Fibroblast of mammary gland (primary cell): ENCODE measurements at regions not wholly inside any gene's neighbourhood (a gene's known extent, or its start where the extent isn't known, plus 50 kb on each side); places are given as distances from the start of the nearest gene placed in this dataset.
"Not testable (repeated sequence)": the region's sequence is repeated elsewhere in the genome, so short reads cannot be mapped to it uniquely, and the experiment has no call there.

ENCODE experiments used
- DNase-seq: peaks from one replicate; pipeline ENCODE4 v3.0.0-alpha.2; 2010; ENCODE audit warnings: low read depth
- H3K4me3 ChIP-seq: 2 replicates; pipeline ENCODE4 v1.5.1; 2011; ENCODE audit warnings: low read depth, mild to moderate bottlenecking, low read length, moderate library complexity; ENCODE audit not compliant: control insufficient read depth
- CTCF ChIP-seq: conservative IDR thresholded peaks from 2 replicates; pipeline ENCODE4 v1.5.1; 2011; ENCODE audit warnings: low read depth, low read length, inconsistent platforms; ENCODE audit not compliant: control insufficient read depth, insufficient read depth

GRCh38 chr6:112939563-112939962 lies 592.4 kb downstream of the RFPL4B start:
- no peak overlapping the region for H3K4me3 ChIP-seq
- no peak for DNase-seq
- no peak for TF ChIP-seq CTCF

GRCh38 chr6:112941613-112942012 lies 594.5 kb downstream of the RFPL4B start:
- DNase-seq: no peak
- TF ChIP-seq CTCF: no peak
- H3K4me3 ChIP-seq: no peak overlapping the region

GRCh38 chr6:112946051-112946450 lies 598.9 kb downstream of the RFPL4B start:
- no peak for TF ChIP-seq CTCF
- DNase-seq: peak; percentile 69
- no peak overlapping the region for H3K4me3 ChIP-seq

- no peak for TF ChIP-seq CTCF
- H3K4me3 ChIP-seq: no peak overlapping the region
- DNase-seq: no peak
Observed at GRCh38 chr6:112947507-112947906, 600.4 kb downstream of the RFPL4B start.

- TF ChIP-seq CTCF: no peak
- H3K4me3 ChIP-seq: no peak overlapping the region
- DNase-seq: no peak
Observed at GRCh38 chr6:112951829-112952228, 604.7 kb downstream of the RFPL4B start.

- not testable (repeated sequence) for H3K4me3 ChIP-seq
Observed at GRCh38 chr6:112955743-112956142, 608.6 kb downstream of the RFPL4B start.

GRCh38 chr6:112956696-112957535 lies 609.8 kb downstream of the RFPL4B start:
- no peak overlapping the region for H3K4me3 ChIP-seq
- no peak for TF ChIP-seq CTCF
- DNase-seq: peak; percentile 97

More at GRCh38 chr6:112955743-112956142, 608.6 kb downstream of the RFPL4B start:
- DNase-seq: not testable (repeated sequence)
